ENCODE measurements at regions not wholly inside any gene's neighbourhood (a gene's known extent, or its start where the extent isn't known, plus 50 kb on each side); places are given as distances from the start of the nearest gene placed in this dataset.

- Histone ChIP-seq H3K9me2 (replicated peaks; ENCODE audit: low read depth, low read length) (no peaks in the 10 kb centered on the region), H3K9me3 (ENCODE audit: insufficient read depth, low read depth, low read length) (no peaks in the 10 kb centered on the region), H3K4me1 (ENCODE audit: insufficient read depth, low read length, poor library complexity, severe bottlenecking) (no peaks in the 10 kb centered on the region), H3K36me3 (ENCODE audit: insufficient read depth, low read length) (no peaks in the 10 kb centered on the region), H3F3A (ENCODE audit: low read depth) (no peaks in the 10 kb centered on the region), H3K9ac (ENCODE audit: low read depth, low read length, poor library complexity, severe bottlenecking) (no peak overlapping the region), H3K4me3 (ENCODE audit: low read length, poor library complexity, severe bottlenecking) (no peak overlapping the region), H3K79me2 (ENCODE audit: insufficient read depth, low read length) (no peaks in the 10 kb centered on the region), H3K27me3 (ENCODE audit: insufficient read depth, low read length, poor library complexity, severe bottlenecking) (no peaks in the 10 kb centered on the region), H3K4me2 (ENCODE audit: low read depth, low read length, poor library complexity, severe bottlenecking) (no peak overlapping the region), H4K20me1 (ENCODE audit: insufficient read depth, low read length, poor library complexity, severe bottlenecking) (no peaks in the 10 kb centered on the region), H2AFZ (ENCODE audit: low read length) (no peak overlapping the region)
- no peak for TF ChIP-seq CTCF (conservative IDR thresholded peaks at IDR 0.05; ENCODE audit: low read length)
- TF ChIP-seq EZH2phosphoT487 (IDR thresholded peaks at IDR 0.05; ENCODE audit: borderline replicate concordance), result no peak
Observed at GRCh38 chr3:107920538-107920937, 170.3 kb downstream of the CD47 start.

GRCh38 chr3:107919239-107919638 lies 171.6 kb downstream of the CD47 start:
- Histone ChIP-seq H3K4me3 (ENCODE audit: low read length, poor library complexity, severe bottlenecking) (no peak overlapping the region), H3K4me1 (ENCODE audit: insufficient read depth, low read length, poor library complexity, severe bottlenecking) (no peaks in the 10 kb centered on the region), H3K4me2 (ENCODE audit: low read depth, low read length, poor library complexity, severe bottlenecking) (no peak overlapping the region), H3K36me3 (ENCODE audit: insufficient read depth, low read length) (no peaks in the 10 kb centered on the region), H2AFZ (ENCODE audit: low read length) (peak overlapping the region; percentile 22; the same call in 1 of the 2 replicates), H3K27me3 (ENCODE audit: insufficient read depth, low read length, poor library complexity, severe bottlenecking) (no peaks in the 10 kb centered on the region), H3K9me2 (replicated peaks; ENCODE audit: low read depth, low read length) (no peaks in the 10 kb centered on the region), H3K9ac (ENCODE audit: low read depth, low read length, poor library complexity, severe bottlenecking) (no peak overlapping the region), H3F3A (ENCODE audit: low read depth) (no peaks in the 10 kb centered on the region), H4K20me1 (ENCODE audit: insufficient read depth, low read length, poor library complexity, severe bottlenecking) (no peaks in the 10 kb centered on the region), H3K79me2 (ENCODE audit: insufficient read depth, low read length) (no peaks in the 10 kb centered on the region), H3K9me3 (ENCODE audit: insufficient read depth, low read depth, low read length) (no peaks in the 10 kb centered on the region)
- no peak for TF ChIP-seq CTCF (conservative IDR thresholded peaks at IDR 0.05; ENCODE audit: low read length)
- no peak for TF ChIP-seq EZH2phosphoT487 (IDR thresholded peaks at IDR 0.05; ENCODE audit: borderline replicate concordance)

- Histone ChIP-seq H3K9me3 (ENCODE audit: insufficient read depth, low read depth, low read length) (no peaks in the 10 kb centered on the region), H3F3A (ENCODE audit: low read depth) (no peaks in the 10 kb centered on the region), H4K20me1 (ENCODE audit: insufficient read depth, low read length, poor library complexity, severe bottlenecking) (no peaks in the 10 kb centered on the region), H3K79me2 (ENCODE audit: insufficient read depth, low read length) (no peaks in the 10 kb centered on the region), H3K4me3 (ENCODE audit: low read length, poor library complexity, severe bottlenecking) (no peak overlapping the region), H2AFZ (ENCODE audit: low read length) (no peak overlapping the region), H3K36me3 (ENCODE audit: insufficient read depth, low read length) (no peaks in the 10 kb centered on the region), H3K9ac (ENCODE audit: low read depth, low read length, poor library complexity, severe bottlenecking) (no peak overlapping the region), H3K4me1 (ENCODE audit: insufficient read depth, low read length, poor library complexity, severe bottlenecking) (peaks cover 10% of the 10 kb centered on the region), H3K27me3 (ENCODE audit: insufficient read depth, low read length, poor library complexity, severe bottlenecking) (no peaks in the 10 kb centered on the region), H3K9me2 (replicated peaks; ENCODE audit: low read depth, low read length) (no peaks in the 10 kb centered on the region), H3K4me2 (ENCODE audit: low read depth, low read length, poor library complexity, severe bottlenecking) (no peak overlapping the region)
- TF ChIP-seq EZH2phosphoT487 (IDR thresholded peaks at IDR 0.05; ENCODE audit: borderline replicate concordance) (no peak), CTCF (conservative IDR thresholded peaks at IDR 0.05; ENCODE audit: low read length) (no peak)
Observed at GRCh38 chr3:107916171-107916570, 174.7 kb downstream of the CD47 start.
